Muscle of back (tissue), 3 donors: ENCODE measurements at regions not wholly inside any gene's neighbourhood (a gene's known extent, or its start where the extent isn't known, plus 50 kb on each side); places are given as distances from the start of the nearest gene placed in this dataset.

Source experiments
- DNase-seq, 3 donors: peaks; one replicate each; pipeline versions ENCODE4 v3.0.0 to v3.0.0-alpha.2; 2013

GRCh38 chr2:19439081-19439480 is 80.7 kb upstream of the OSR1 start:
- no peak for DNase-seq

- peak in 2 of 3 donors; percentile 8 to 13 for DNase-seq
These were observed 77.4 kb upstream of the OSR1 start for GRCh38 chr2:19435815-19436214.

- DNase-seq: no peak
These were observed 76.0 kb upstream of the OSR1 start for GRCh38 chr2:19434413-19434812.

GRCh38 chr2:19426941-19427340 is 68.5 kb upstream of the OSR1 start:
- DNase-seq: no peak

GRCh38 chr2:19426144-19426543 is 67.7 kb upstream of the OSR1 start:
- no peak for DNase-seq

GRCh38 chr2:19425419-19425818 is 67.0 kb upstream of the OSR1 start:
- DNase-seq: peak; percentile 8 to 35 (median 10)

GRCh38 chr2:19419211-19419880 is 60.9 kb upstream of the OSR1 start:
- DNase-seq: peak in 2 of 3 donors; percentile 34 to 54

- DNase-seq: no peak
These were observed 58.6 kb upstream of the OSR1 start for GRCh38 chr2:19416784-19417684.

- DNase-seq: no peak
These were observed 57.7 kb upstream of the OSR1 start for GRCh38 chr2:19416083-19416482.

- DNase-seq: peak in 1 of 3 donors; percentile 23
These were observed 50.6 kb upstream of the OSR1 start for GRCh38 chr2:19409046-19409445.

- no peak for DNase-seq
These were observed 50.2 kb upstream of the OSR1 start for GRCh38 chr2:19408592-19408991.
